H1 (cell line): ENCODE measurements at regions not wholly inside any gene's neighbourhood (a gene's known extent, or its start where the extent isn't known, plus 50 kb on each side); places are given as distances from the start of the nearest gene placed in this dataset.

Source experiments
- CTCF ChIA-PET: fragments of 300-600 bp; sonication (Branson Sonifier 250); formaldehyde crosslinking; loops from one replicate; lab custom pipeline; 2021; ENCODE audit not compliant: partially characterized antibody; lab: Charles Lee
- POLR2A ChIA-PET: fragments of 300-600 bp; sonication (Branson Sonifier 250); formaldehyde crosslinking; loops from one replicate; lab custom pipeline; 2021; ENCODE audit warnings: inconsistent platforms; ENCODE audit not compliant: partially characterized antibody; lab: Charles Lee
- DNase-seq, 2 experiments: peaks; one replicate each; pipeline versions ENCODE4 v3.0.0 to v3.0.0-alpha.2; 2010 to 2022; ENCODE audit warnings: low spot score in 2 of 2, low read depth in 1 of 2, mixed read lengths in 1 of 2
- FAIRE-seq: peaks from 2 replicates; lab custom pipeline; 2011; peaks lifted over from hg19 to GRCh38; lab: Jason Lieb, UNC
- H2AFZ ChIP-seq: 2 replicates; pipeline ENCODE4 v1.8.1; 2012; ENCODE audit warnings: low read length, inconsistent platforms
- H2AK5ac ChIP-seq: 2 replicates; pipeline ENCODE4 v1.6.1; 2013; ENCODE audit warnings: low read depth, low read length
- H2BK120ac ChIP-seq: replicated peaks from 2 replicates; pipeline ENCODE3; 2013; ENCODE audit warnings: low read depth, low read length, inconsistent platforms
- H2BK12ac ChIP-seq: 2 replicates; pipeline ENCODE4 v1.6.1; 2013; ENCODE audit warnings: low read depth, low read length
- H2BK15ac ChIP-seq: 2 replicates; pipeline ENCODE4 v1.6.1; 2013; ENCODE audit warnings: low read length
- H2BK20ac ChIP-seq: 2 replicates; pipeline ENCODE4 v1.6.1; 2013; ENCODE audit warnings: low read length
- H2BK5ac ChIP-seq: 2 replicates; pipeline ENCODE4 v1.6.1; 2013; ENCODE audit warnings: low read depth, low read length
- H3K14ac ChIP-seq: 2 replicates; pipeline ENCODE4 v1.6.1; 2013; ENCODE audit warnings: inconsistent platforms; ENCODE audit not compliant: insufficient read length
- H3K18ac ChIP-seq: 2 replicates; pipeline ENCODE4 v1.6.1; 2013; ENCODE audit warnings: low read length; ENCODE audit errors: extremely low read depth
- H3K23ac ChIP-seq: 2 replicates; pipeline ENCODE4 v1.6.1; 2013; ENCODE audit warnings: inconsistent platforms; ENCODE audit not compliant: insufficient read length
- H3K23me2 ChIP-seq: 2 replicates; pipeline ENCODE4 v1.6.1; 2013; ENCODE audit warnings: low read depth, low read length
- H3K27ac ChIP-seq: 2 replicates; pipeline ENCODE4 v1.6.1; 2011; ENCODE audit warnings: low read depth, low read length, inconsistent platforms
- H3K27me3 ChIP-seq, 4 experiments: replicated peaks in 1 of 4; 1 replicate in 1 of 4; 2 replicates in 3 of 4; pipeline versions ENCODE4 v1.6.1 to v1.8.1; 2011 to 2013; ENCODE audit warnings: low read length in 3 of 4, mild to moderate bottlenecking in 3 of 4, inconsistent platforms in 2 of 4, mixed read lengths in 2 of 4, moderate library complexity in 1 of 4; ENCODE audit not compliant: control insufficient read depth in 3 of 4, insufficient read depth in 3 of 4; ENCODE audit errors: extremely low read depth in 1 of 4
- H3K36me3 ChIP-seq, 4 experiments: 2 replicates each; pipeline versions ENCODE4 v1.6.1 to v1.8.1; 2011 to 2013; ENCODE audit warnings: mild to moderate bottlenecking in 4 of 4, low read length in 3 of 4, moderate library complexity in 2 of 4, control low read depth in 1 of 4, inconsistent platforms in 1 of 4; ENCODE audit not compliant: insufficient read depth in 4 of 4, control insufficient read depth in 2 of 4
- H3K4ac ChIP-seq: replicated peaks from 2 replicates; pipeline ENCODE3; 2013; ENCODE audit warnings: low read length, low read depth, mixed read lengths, inconsistent platforms; ENCODE audit not compliant: insufficient read length
- H3K4me1 ChIP-seq, 4 experiments: replicated peaks in 1 of 4; 1 replicate in 1 of 4; 2 replicates in 3 of 4; pipeline versions ENCODE4 v1.6.1 to v1.8.1; 2011 to 2013; ENCODE audit warnings: low read length in 3 of 4, inconsistent platforms in 2 of 4, mixed read lengths in 1 of 4; ENCODE audit not compliant: insufficient read depth in 4 of 4, control insufficient read depth in 3 of 4
- H3K4me2 ChIP-seq, 2 experiments: 2 replicates each; pipeline versions ENCODE4 v1.6.1 to v1.8.1; 2011 to 2013; ENCODE audit warnings: low read depth in 2 of 2, low read length in 2 of 2, control low read depth in 1 of 2, inconsistent platforms in 1 of 2, mild to moderate bottlenecking in 1 of 2; ENCODE audit not compliant: insufficient read depth in 1 of 2
- H3K4me3 ChIP-seq, 4 experiments: fragments of 200-600, 300-600 bp in 1 of 4; sonication (generic), shearing (Covaris generic), sonication (Bioruptor Twin) in 1 of 4; 2 replicates each; pipeline versions ENCODE4 v1.5.1 to v1.8.1; 2011 to 2016; ENCODE audit warnings: low read length in 4 of 4, low read depth in 3 of 4, control low read depth in 2 of 4, inconsistent platforms in 2 of 4, mild to moderate bottlenecking in 2 of 4, mixed read lengths in 1 of 4, moderate library complexity in 1 of 4; ENCODE audit not compliant: insufficient read depth in 2 of 4; ENCODE audit errors: extremely low read depth in 1 of 4
- H3K56ac ChIP-seq: replicated peaks from 2 replicates; pipeline ENCODE3; 2013; ENCODE audit warnings: low read depth, mild to moderate bottlenecking, mixed read lengths, low read length, inconsistent platforms; ENCODE audit not compliant: insufficient read length
- H3K79me1 ChIP-seq: 2 replicates; pipeline ENCODE4 v1.6.1; 2013; ENCODE audit warnings: low read depth, low read length, control low read depth
- H3K79me2 ChIP-seq, 2 experiments: 2 replicates each; pipeline versions ENCODE4 v1.6.1 to v1.8.1; 2012 to 2013; ENCODE audit warnings: low read length in 2 of 2, mild to moderate bottlenecking in 2 of 2, inconsistent platforms in 1 of 2; ENCODE audit not compliant: insufficient read depth in 2 of 2, control insufficient read depth in 1 of 2
- H3K9ac ChIP-seq, 4 experiments: replicated peaks in 1 of 4; 1 replicate in 1 of 4; 2 replicates in 3 of 4; pipeline versions ENCODE4 v1.6.1 to v1.8.1; 2011 to 2013; ENCODE audit warnings: low read depth in 3 of 4, low read length in 3 of 4, control low read depth in 2 of 4, mild to moderate bottlenecking in 2 of 4, moderate library complexity in 2 of 4, inconsistent platforms in 1 of 4; ENCODE audit errors: extremely low read depth in 1 of 4
- H3K9me3 ChIP-seq, 2 experiments: 2 replicates each; pipeline versions ENCODE4 v1.6.1 to v1.8.1; 2012 to 2013; ENCODE audit warnings: mild to moderate bottlenecking in 2 of 2, moderate library complexity in 2 of 2, control low read depth in 1 of 2, inconsistent platforms in 1 of 2, low read depth in 1 of 2, low read length in 1 of 2, mixed read lengths in 1 of 2; ENCODE audit not compliant: insufficient read depth in 2 of 2
- H4K20me1 ChIP-seq, 2 experiments: replicated peaks in 1 of 2; 2 replicates each; pipeline versions ENCODE3 to v1.8.1; 2011 to 2013; ENCODE audit warnings: inconsistent platforms in 2 of 2, low read length in 2 of 2, mild to moderate bottlenecking in 1 of 2; ENCODE audit not compliant: insufficient read depth in 2 of 2, control insufficient read depth in 1 of 2
- H4K5ac ChIP-seq: 2 replicates; pipeline ENCODE4 v1.6.1; 2013; ENCODE audit warnings: low read length, low read depth, mixed read lengths, inconsistent platforms; ENCODE audit not compliant: insufficient read length
- H4K8ac ChIP-seq: 2 replicates; pipeline ENCODE4 v1.8.0; 2013; ENCODE audit warnings: mild to moderate bottlenecking, moderate library complexity, low read length, inconsistent platforms; ENCODE audit not compliant: insufficient read depth; ENCODE audit errors: extremely low read depth
- H4K91ac ChIP-seq: replicated peaks from 2 replicates; pipeline ENCODE3; 2013; ENCODE audit warnings: low read length, mixed read lengths, inconsistent platforms; ENCODE audit not compliant: insufficient read length
- BRCA1 ChIP-seq: IDR thresholded peaks from 2 replicates; pipeline ENCODE4 v1.6.1; 2012; ENCODE audit warnings: low read depth, low read length, improper control_type of control experiment
- EGR1 ChIP-seq: IDR thresholded peaks from 2 replicates; pipeline ENCODE4 v1.6.1; 2011; ENCODE audit warnings: low read depth, low read length, borderline replicate concordance
- NANOG ChIP-seq: IDR thresholded peaks from 2 replicates; pipeline ENCODE4 v1.6.1; 2011; ENCODE audit warnings: low read length, low read depth, mild to moderate bottlenecking, inconsistent platforms; ENCODE audit not compliant: insufficient read depth, poor library complexity, severe bottlenecking
- SP4 ChIP-seq: IDR thresholded peaks from 2 replicates; pipeline ENCODE4 v1.6.1; 2012; ENCODE audit warnings: low read length, inconsistent platforms
- SRF ChIP-seq: IDR thresholded peaks from 2 replicates; pipeline ENCODE4 v1.6.1; 2011; ENCODE audit warnings: mild to moderate bottlenecking, low read depth, low read length, moderate library complexity
- YY1 ChIP-seq: IDR thresholded peaks from 2 replicates; pipeline ENCODE4 v1.6.1; 2011; ENCODE audit warnings: low read depth, mild to moderate bottlenecking, low read length
- WGBS, 2 experiments: shearing (Covaris generic) in 1 of 2; methylation state at CpG; one replicate each; pipeline versions ENCODE4 v1.1.6 to v1.1.7; 2013 to 2015; ENCODE audit warnings: low lambda C conversion rate in 2 of 2, mixed read lengths in 2 of 2, inconsistent platforms in 1 of 2, low coverage in 1 of 2, missing lambda C conversion rate in 1 of 2; ENCODE audit not compliant: insufficient replicate concordance in 2 of 2, insufficient coverage in 1 of 2, insufficient read length in 1 of 2; ENCODE audit errors: extremely low coverage in 1 of 2, missing lambda C conversion rate in 1 of 2; 5-methylcytosine and 5-hydroxymethylcytosine counted together

GRCh38 chr12:13358391-13358905, 161.9 kb downstream of the EMP1 start:
- POLR2A ChIA-PET, result interaction anchor here (1.5 kb wide), 1 partner anchor 9 kb away, joined by 4 read pairs; no protein-coding TSS in a partner anchor
- Histone ChIP-seq H2AK5ac (no peak overlapping the region), H3K9ac (no peak overlapping the region), H3K27me3 (no peaks in the 10 kb centered on the region), H2BK120ac (no peak overlapping the region), H3K18ac (no peak overlapping the region), H2AFZ (0 out of 2 replicates have a peak overlapping the region, but pooled peaks have one; percentile 51), H4K91ac (no peak overlapping the region), H2BK20ac (no peak overlapping the region), H4K20me1 (no peaks in the 10 kb centered on the region), H3K4me3 (no peak overlapping the region), H3K9me3 (no peaks in the 10 kb centered on the region), H2BK5ac (no peak overlapping the region), H4K5ac (no peak overlapping the region), H3K14ac (no peak overlapping the region), H3K79me1 (no peaks in the 10 kb centered on the region), H3K36me3 (no peaks in the 10 kb centered on the region), H2BK12ac (no peak overlapping the region), H3K79me2 (no peaks in the 10 kb centered on the region), H3K4ac (no peak overlapping the region), H4K8ac (no peak overlapping the region), H3K56ac (no peak overlapping the region), H3K23ac (no peak overlapping the region), H3K23me2 (no peaks in the 10 kb centered on the region), H3K27ac (no peak overlapping the region), H2BK15ac (no peak overlapping the region), H3K4me2 (no peak overlapping the region), H3K4me1 (no peaks in the 10 kb centered on the region)
- FAIRE-seq (no peak), DNase-seq (peak in 1 of 2 experiments; percentile 33)
- CTCF ChIA-PET, result interaction anchor here (0.6 to 1.4 kb wide), 2 partner anchors 14 to 303 kb away, joined by 3 read pairs; no protein-coding TSS in a partner anchor
- 93% methylated on average over 4 of the region's 4 CpGs; no CpG with 5 or more reads in 1 of the 2 experiments for WGBS, 2 experiments
- no peak for TF ChIP-seq YY1
- no peak for TF ChIP-seq NANOG
- no peak for TF ChIP-seq BRCA1
- TF ChIP-seq SRF, result no peak
- TF ChIP-seq SP4, result no peak
- no peak for TF ChIP-seq EGR1
